GM23338 (cell line): ENCODE measurements at regions not wholly inside any gene's neighbourhood (a gene's known extent, or its start where the extent isn't known, plus 50 kb on each side); places are given as distances from the start of the nearest gene placed in this dataset.

Experiments used
- ATAC-seq: fragments of 200-7000 bp; cut with Tn5 transposase; 3 replicates; pipeline ENCODE4 v1.9.1; 2020
- DNase-seq: peaks from one replicate; pipeline ENCODE4 v3.0.0-alpha.2; 2015; ENCODE audit warnings: low spot score
- H2AFZ ChIP-seq: fragments of 200-600 bp; sonication (generic); 2 replicates; pipeline ENCODE4 v1.8.0; 2016; ENCODE audit warnings: antibody characterized with exemption, mild to moderate bottlenecking, moderate library complexity
- H3F3A ChIP-seq: fragments of 200-600 bp; sonication (generic); replicated peaks from 2 replicates; pipeline ENCODE4 v1.8.0; 2017; ENCODE audit warnings: antibody characterized with exemption, mixed run types, low read depth
- H3K27ac ChIP-seq: fragments of 200-600 bp; sonication (generic); 2 replicates; pipeline ENCODE4 v1.6.1; 2016; ENCODE audit warnings: low read depth
- H3K27me3 ChIP-seq: fragments of 200-600 bp; sonication (generic); 2 replicates; pipeline ENCODE4 v1.8.0; 2016; ENCODE audit warnings: mild to moderate bottlenecking, mixed run types, moderate library complexity; ENCODE audit not compliant: insufficient read depth
- H3K36me3 ChIP-seq: fragments of 200-600 bp; sonication (generic); 2 replicates; pipeline ENCODE4 v1.8.0; 2016; ENCODE audit warnings: mild to moderate bottlenecking; ENCODE audit not compliant: insufficient read depth
- H3K4me1 ChIP-seq: fragments of 200-600 bp; sonication (generic); 2 replicates; pipeline ENCODE4 v1.8.0; 2016; ENCODE audit warnings: mild to moderate bottlenecking, moderate library complexity; ENCODE audit not compliant: insufficient read depth
- H3K4me2 ChIP-seq: fragments of 200-600 bp; sonication (generic); 2 replicates; pipeline ENCODE4 v1.7.1; 2017; ENCODE audit warnings: mixed run types
- H3K4me3 ChIP-seq: fragments of 200-600 bp; sonication (generic); 2 replicates; pipeline ENCODE4 v1.6.1; 2016; ENCODE audit warnings: mixed run types
- H3K79me2 ChIP-seq: fragments of 200-600 bp; sonication (generic); replicated peaks from 2 replicates; pipeline ENCODE4 v1.8.0; 2017; ENCODE audit warnings: mild to moderate bottlenecking; ENCODE audit not compliant: insufficient read depth
- H3K9me2 ChIP-seq: fragments of 200-600 bp; sonication (generic); 2 replicates; pipeline ENCODE4 v1.8.0; 2017; ENCODE audit not compliant: insufficient read depth
- H4K20me1 ChIP-seq: fragments of 200-600 bp; sonication (generic); replicated peaks from 2 replicates; pipeline ENCODE4 v1.8.0; 2017; ENCODE audit warnings: mild to moderate bottlenecking; ENCODE audit not compliant: insufficient read depth
- H3K27ac Mint-ChIP-seq: 2 replicates; pipeline ENCODE4 v1.8.0; 2020; ENCODE audit warnings: inconsistent platforms, mild to moderate bottlenecking, moderate library complexity, mixed read lengths
- H3K27me3 Mint-ChIP-seq: 3 replicates; pipeline ENCODE4 v1.8.0; 2022; ENCODE audit warnings: low read depth, mild to moderate bottlenecking, moderate library complexity, mixed read lengths, inconsistent platforms; ENCODE audit not compliant: insufficient read depth, poor library complexity
- H3K36me3 Mint-ChIP-seq: 3 replicates; pipeline ENCODE4 v1.8.0; 2021; ENCODE audit warnings: low read depth, mild to moderate bottlenecking, inconsistent platforms, moderate library complexity, mixed read lengths
- H3K4me1 Mint-ChIP-seq: 3 replicates; pipeline ENCODE4 v1.8.0; 2020; ENCODE audit warnings: mild to moderate bottlenecking, inconsistent platforms, mixed read lengths
- H3K4me3 Mint-ChIP-seq: 3 replicates; pipeline ENCODE4 v1.8.0; 2021; ENCODE audit warnings: moderate library complexity, mild to moderate bottlenecking, inconsistent platforms, mixed read lengths
- H3K9me3 Mint-ChIP-seq: 3 replicates; pipeline ENCODE4 v1.8.0; 2020; ENCODE audit warnings: moderate library complexity, mild to moderate bottlenecking, inconsistent platforms, mixed read lengths
- CTCF ChIP-seq, 2 experiments: fragments of 200-600 bp in 1 of 2; sonication (generic) in 1 of 2; conservative IDR thresholded peaks; 2 replicates each; pipeline versions ENCODE4 v1.5.1 to v1.6.1; 2016 to 2017; ENCODE audit warnings: antibody characterized with exemption in 2 of 2, low read depth in 2 of 2, mild to moderate bottlenecking in 2 of 2, moderate library complexity in 1 of 2
- TF ChIP-seq, protein P1 (sequence below): fragments of 250-450 bp; sonication (Bioruptor Pico); IDR thresholded peaks from 2 replicates; pipeline ENCODE4 v1.5.0; 2020; ENCODE audit warnings: mild to moderate bottlenecking, moderate library complexity
- TF ChIP-seq, protein P2 (sequence below): IDR thresholded peaks from one replicate; pipeline ENCODE4 v1.6.1; 2018; ENCODE audit warnings: antibody characterized with exemption; ENCODE audit not compliant: unreplicated experiment

DNA sequence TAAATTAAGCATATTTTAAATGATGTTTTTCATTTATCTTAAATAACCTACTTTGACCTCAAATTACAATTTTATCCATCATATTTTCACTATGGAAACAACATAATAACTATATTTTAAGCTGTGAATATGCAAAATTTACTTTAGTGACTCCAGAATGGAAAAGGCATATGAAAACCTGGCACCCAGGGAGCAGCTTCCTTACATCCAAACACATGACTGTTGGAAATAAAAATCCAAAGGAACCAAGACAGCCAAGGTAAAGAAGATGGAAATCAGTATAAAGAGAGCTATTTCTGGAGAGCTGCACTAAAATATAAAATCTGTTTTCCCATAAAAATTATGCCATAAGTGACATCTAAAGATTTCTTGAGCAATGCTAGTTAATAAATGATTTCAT lies 140.3 kb upstream of the FTMT start:
- ATAC-seq (no peak), DNase-seq (no peak)
- Histone ChIP-seq H3K27ac (no peak overlapping the region), H2AFZ (no peak overlapping the region), H3K27me3 (no peaks in the 10 kb centered on the region), H3K4me3 (no peak overlapping the region), H3K4me1 (peaks cover 4% of the 10 kb centered on the region; the same call in 1 of the 2 replicates), H3K79me2 (no peaks in the 10 kb centered on the region), H3K36me3 (no peaks in the 10 kb centered on the region), H4K20me1 (no peaks in the 10 kb centered on the region), H3F3A (no peaks in the 10 kb centered on the region), H3K4me2 (no peak overlapping the region), H3K9me2 (no peaks in the 10 kb centered on the region)
- H3K27ac Mint-ChIP-seq = no peak overlapping the region
- no peaks in the 10 kb centered on the region for H3K9me3 Mint-ChIP-seq
- TF ChIP-seq, protein P1, sequence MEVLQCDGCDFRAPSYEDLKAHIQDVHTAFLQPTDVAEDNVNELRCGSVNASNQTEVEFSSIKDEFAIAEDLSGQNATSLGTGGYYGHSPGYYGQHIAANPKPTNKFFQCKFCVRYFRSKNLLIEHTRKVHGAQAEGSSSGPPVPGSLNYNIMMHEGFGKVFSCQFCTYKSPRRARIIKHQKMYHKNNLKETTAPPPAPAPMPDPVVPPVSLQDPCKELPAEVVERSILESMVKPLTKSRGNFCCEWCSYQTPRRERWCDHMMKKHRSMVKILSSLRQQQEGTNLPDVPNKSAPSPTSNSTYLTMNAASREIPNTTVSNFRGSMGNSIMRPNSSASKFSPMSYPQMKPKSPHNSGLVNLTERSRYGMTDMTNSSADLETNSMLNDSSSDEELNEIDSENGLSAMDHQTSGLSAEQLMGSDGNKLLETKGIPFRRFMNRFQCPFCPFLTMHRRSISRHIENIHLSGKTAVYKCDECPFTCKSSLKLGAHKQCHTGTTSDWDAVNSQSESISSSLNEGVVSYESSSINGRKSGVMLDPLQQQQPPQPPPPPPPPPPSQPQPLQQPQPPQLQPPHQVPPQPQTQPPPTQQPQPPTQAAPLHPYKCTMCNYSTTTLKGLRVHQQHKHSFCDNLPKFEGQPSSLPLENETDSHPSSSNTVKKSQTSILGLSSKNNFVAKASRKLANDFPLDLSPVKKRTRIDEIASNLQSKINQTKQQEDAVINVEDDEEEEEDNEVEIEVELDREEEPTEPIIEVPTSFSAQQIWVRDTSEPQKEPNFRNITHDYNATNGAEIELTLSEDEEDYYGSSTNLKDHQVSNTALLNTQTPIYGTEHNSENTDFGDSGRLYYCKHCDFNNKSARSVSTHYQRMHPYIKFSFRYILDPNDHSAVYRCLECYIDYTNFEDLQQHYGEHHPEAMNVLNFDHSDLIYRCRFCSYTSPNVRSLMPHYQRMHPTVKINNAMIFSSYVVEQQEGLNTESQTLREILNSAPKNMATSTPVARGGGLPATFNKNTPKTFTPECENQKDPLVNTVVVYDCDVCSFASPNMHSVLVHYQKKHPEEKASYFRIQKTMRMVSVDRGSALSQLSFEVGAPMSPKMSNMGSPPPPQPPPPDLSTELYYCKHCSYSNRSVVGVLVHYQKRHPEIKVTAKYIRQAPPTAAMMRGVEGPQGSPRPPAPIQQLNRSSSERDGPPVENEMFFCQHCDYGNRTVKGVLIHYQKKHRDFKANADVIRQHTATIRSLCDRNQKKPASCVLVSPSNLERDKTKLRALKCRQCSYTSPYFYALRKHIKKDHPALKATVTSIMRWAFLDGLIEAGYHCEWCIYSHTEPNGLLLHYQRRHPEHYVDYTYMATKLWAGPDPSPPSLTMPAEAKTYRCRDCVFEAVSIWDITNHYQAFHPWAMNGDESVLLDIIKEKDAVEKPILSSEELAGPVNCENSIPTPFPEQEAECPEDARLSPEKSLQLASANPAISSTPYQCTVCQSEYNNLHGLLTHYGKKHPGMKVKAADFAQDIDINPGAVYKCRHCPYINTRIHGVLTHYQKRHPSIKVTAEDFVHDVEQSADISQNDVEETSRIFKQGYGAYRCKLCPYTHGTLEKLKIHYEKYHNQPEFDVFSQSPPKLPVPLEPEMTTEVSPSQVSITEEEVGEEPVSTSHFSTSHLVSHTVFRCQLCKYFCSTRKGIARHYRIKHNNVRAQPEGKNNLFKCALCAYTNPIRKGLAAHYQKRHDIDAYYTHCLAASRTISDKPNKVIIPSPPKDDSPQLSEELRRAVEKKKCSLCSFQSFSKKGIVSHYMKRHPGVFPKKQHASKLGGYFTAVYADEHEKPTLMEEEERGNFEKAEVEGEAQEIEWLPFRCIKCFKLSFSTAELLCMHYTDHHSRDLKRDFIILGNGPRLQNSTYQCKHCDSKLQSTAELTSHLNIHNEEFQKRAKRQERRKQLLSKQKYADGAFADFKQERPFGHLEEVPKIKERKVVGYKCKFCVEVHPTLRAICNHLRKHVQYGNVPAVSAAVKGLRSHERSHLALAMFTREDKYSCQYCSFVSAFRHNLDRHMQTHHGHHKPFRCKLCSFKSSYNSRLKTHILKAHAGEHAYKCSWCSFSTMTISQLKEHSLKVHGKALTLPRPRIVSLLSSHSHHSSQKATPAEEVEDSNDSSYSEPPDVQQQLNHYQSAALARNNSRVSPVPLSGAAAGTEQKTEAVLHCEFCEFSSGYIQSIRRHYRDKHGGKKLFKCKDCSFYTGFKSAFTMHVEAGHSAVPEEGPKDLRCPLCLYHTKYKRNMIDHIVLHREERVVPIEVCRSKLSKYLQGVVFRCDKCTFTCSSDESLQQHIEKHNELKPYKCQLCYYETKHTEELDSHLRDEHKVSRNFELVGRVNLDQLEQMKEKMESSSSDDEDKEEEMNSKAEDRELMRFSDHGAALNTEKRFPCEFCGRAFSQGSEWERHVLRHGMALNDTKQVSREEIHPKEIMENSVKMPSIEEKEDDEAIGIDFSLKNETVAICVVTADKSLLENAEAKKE (CRISPR knock-in tag) = no peak
- TF ChIP-seq, protein P2, sequence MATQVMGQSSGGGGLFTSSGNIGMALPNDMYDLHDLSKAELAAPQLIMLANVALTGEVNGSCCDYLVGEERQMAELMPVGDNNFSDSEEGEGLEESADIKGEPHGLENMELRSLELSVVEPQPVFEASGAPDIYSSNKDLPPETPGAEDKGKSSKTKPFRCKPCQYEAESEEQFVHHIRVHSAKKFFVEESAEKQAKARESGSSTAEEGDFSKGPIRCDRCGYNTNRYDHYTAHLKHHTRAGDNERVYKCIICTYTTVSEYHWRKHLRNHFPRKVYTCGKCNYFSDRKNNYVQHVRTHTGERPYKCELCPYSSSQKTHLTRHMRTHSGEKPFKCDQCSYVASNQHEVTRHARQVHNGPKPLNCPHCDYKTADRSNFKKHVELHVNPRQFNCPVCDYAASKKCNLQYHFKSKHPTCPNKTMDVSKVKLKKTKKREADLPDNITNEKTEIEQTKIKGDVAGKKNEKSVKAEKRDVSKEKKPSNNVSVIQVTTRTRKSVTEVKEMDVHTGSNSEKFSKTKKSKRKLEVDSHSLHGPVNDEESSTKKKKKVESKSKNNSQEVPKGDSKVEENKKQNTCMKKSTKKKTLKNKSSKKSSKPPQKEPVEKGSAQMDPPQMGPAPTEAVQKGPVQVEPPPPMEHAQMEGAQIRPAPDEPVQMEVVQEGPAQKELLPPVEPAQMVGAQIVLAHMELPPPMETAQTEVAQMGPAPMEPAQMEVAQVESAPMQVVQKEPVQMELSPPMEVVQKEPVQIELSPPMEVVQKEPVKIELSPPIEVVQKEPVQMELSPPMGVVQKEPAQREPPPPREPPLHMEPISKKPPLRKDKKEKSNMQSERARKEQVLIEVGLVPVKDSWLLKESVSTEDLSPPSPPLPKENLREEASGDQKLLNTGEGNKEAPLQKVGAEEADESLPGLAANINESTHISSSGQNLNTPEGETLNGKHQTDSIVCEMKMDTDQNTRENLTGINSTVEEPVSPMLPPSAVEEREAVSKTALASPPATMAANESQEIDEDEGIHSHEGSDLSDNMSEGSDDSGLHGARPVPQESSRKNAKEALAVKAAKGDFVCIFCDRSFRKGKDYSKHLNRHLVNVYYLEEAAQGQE = no peak
- TF ChIP-seq CTCF (conservative IDR thresholded peaks at IDR 0.05; ENCODE audit: low read depth in 2 of 2) = no peak
- H3K36me3 Mint-ChIP-seq = no peaks in the 10 kb centered on the region
- H3K27me3 Mint-ChIP-seq = no peaks in the 10 kb centered on the region
- no peak overlapping the region for H3K4me3 Mint-ChIP-seq
- peaks cover 3% of the 10 kb centered on the region; the same call in 1 of the 3 replicates for H3K4me1 Mint-ChIP-seq
